ENCODE measurements at regions not wholly inside any gene's neighbourhood (a gene's known extent, or its start where the extent isn't known, plus 50 kb on each side); places are given as distances from the start of the nearest gene placed in this dataset.
A peak's percentile ranks its signal among the peaks of the same experiment; 100 is the strongest.

DNA sequence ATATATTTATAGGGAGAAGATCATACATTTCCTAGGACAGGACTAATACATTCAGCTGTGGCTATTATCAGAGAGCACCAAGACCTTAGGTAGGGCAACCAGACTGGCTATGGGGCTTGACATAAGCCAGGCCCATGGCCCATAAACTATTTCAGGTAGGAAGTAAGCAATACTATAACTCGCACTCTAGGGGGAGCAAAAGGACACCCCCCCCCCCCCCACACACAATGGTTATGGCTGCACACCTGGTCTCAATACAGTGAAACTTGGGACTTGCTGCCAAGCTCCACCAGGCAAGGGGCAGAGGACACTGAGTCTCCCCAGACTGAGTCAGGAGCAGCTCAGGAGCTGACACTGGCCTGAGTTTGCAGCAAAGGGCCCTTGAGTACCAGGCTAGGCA, 348.9 kb upstream of the ASIC2 start:
- DNase-seq (ENCODE audit: low read depth): no peak

- peak; percentile 7 for DNase-seq (ENCODE audit: low read depth)
These were observed 354.9 kb upstream of the ASIC2 start for GRCh38 chr17:33647956-33648355.

DNA sequence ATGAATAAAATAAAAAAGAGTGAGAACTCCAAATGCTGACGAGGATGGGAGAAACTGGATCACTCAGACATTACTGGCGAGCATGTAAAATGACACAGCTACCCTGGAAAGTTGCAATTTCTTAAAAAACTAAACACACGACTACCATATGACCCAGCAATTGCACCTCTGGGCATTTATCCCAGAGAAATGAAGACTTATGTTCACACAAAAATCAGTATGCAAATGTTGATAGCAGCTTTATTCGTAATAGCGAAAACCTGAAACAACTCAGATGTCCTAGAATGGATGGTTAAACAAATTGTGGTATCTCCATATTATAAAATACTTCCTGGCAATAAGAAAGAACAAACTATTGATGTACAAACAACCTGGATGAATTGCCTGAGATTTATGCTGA, 357.2 kb upstream of the ASIC2 start:
- DNase-seq (ENCODE audit: low read depth): no peak

- peak; percentile 0 for DNase-seq (ENCODE audit: low read depth)
These were observed 358.6 kb upstream of the ASIC2 start for GRCh38 chr17:33651686-33652085.

- DNase-seq (ENCODE audit: low read depth): no peak
These were observed 359.8 kb upstream of the ASIC2 start for GRCh38 chr17:33652731-33653398.

- DNase-seq (ENCODE audit: low read depth): no peak
These were observed 360.3 kb upstream of the ASIC2 start for GRCh38 chr17:33653399-33653788.

DNA sequence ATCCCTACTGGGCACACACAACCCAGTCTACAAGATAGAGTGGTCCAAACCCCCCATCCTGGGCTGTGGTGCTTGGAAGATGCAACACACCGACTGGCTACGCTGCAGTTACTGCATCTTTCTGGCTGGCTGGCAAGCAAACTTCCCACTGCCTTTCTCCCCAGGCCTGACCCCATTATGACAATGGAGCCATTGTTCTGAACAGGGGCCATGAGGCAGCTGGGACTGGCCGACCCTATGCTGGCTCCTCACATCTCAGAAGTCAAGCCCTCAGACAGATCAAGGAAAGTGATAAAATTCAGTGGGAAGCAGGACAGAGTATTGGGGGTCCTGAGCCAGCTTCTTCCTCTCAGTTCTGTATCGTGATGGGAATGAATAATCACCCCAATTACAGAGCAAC, 364.1 kb upstream of the ASIC2 start:
- DNase-seq (ENCODE audit: low read depth): no peak

DNA sequence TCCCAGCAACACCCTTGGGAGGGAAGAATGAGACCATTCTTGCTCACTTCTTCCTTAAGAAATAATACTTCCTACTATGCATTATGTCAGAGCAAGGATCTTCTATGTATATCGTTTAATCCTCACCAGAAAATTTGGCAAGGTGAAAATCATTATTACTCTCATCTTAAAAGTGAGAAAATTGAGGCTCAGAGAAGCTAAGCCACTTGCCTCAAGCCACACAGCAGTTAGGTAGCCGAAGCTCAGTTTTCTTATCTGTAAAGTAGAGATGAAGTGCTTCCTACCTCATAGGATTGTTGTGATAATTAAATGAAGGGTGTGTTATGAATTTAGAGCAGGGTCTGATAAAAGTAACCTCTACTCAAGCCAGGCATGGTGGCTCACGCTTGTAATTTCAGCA, 368.9 kb upstream of the ASIC2 start:
- no peak for DNase-seq (ENCODE audit: low read depth)

DNA sequence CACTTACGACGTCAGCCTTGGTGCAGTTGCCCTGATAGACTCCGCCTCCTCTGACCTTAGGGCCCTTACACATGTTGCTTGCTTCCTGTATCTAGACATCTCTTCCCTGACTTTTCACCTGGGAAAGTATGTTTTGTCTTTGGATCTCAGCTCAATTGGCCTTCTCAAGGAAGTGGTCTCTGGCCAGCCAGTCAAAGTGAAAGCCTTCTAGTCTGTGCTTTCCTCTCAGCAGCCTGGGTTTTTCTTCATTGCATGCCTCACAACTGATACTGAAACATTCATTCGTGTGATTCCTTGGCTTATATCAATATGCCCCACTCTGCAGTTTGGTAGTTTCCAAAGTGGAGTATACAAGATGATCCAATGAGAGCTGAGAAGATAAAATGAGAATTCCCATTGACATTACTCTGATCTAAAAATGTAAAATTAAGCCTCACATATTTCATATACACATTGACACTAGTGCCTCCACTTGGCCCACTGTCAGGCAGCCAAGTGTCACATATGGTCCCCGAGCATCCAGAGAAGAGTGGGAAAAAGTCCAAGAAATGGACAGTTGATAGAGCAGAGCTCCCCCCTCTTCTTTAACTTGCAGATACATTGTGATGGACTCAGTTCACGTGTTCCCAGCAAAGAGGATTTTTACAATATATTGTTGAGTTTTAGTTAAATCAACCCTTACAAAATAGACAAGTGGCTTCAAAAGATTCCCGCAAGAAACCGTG, 371.2 kb upstream of the ASIC2 start:
- DNase-seq (ENCODE audit: low read depth): no peak

- DNase-seq (ENCODE audit: low read depth): no peak
These were observed 374.0 kb upstream of the ASIC2 start for GRCh38 chr17:33667052-33667509.

DNA sequence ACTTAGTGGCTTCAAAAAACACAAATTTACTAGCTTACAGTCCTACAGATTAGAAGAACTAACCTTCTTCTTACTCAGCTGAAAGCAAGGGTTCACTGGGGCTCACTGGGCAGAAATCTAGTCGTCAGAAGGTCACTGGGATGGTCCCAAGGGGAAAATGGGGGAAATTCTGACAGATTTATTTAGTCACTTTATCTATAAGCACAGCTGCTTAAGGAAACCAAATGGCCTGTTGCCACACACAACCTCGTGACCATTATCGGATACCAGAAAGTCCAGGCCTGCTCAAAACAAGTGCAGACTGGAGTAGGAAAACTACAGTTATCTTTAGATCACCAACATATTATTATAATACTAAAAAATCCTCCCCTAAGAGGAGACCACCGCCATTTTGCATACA, 374.6 kb upstream of the ASIC2 start:
- DNase-seq (ENCODE audit: low read depth): no peak

- no peak for DNase-seq (ENCODE audit: low read depth)
These were observed 375.4 kb upstream of the ASIC2 start for GRCh38 chr17:33668516-33668915.

GRCh38 chr17:33671491-33671890, 378.4 kb upstream of the ASIC2 start:
- no peak for DNase-seq (ENCODE audit: low read depth)

DNA sequence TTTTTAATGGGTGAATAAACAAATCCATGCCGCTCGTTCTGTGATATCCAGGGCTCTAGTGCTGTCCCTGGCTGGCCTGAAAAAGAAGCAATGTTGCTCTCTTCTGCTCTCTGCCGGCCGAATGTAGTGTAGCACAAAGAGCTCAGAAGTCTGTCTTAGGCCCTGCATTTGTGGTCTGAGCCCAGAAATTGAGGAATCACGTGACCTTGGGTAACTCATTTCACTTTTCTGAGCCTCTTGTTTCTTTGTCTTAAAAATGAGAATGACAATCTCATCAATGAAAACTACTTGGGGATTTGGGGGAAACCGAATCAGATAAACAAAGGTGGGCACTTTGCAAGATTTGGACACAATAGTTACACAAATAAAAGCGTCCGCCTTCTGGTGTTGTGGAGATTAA, 381.6 kb upstream of the ASIC2 start:
- DNase-seq (ENCODE audit: low read depth): peak; percentile 45

DNA sequence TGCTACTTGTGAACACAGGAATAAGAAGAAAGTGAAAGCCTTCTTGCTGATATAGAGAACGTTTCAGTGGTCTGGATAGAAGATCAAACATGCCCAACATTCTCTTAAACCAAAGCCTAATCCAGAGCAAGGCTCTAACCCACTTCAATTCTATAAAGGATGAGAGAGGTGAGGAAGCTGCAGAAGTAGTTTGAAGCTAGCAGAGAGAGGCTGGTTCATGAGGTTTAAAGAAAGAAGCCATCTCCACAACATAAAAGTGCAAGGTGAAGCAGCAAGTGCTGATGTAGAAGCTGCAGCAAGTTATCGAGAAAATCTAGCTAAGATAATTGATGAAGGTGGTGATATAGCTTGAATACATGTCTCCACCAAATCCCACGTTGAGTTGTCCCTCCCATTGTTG, 383.3 kb upstream of the ASIC2 start:
- no peak for DNase-seq (ENCODE audit: low read depth)

GRCh38 chr17:33679595-33679994, 386.5 kb upstream of the ASIC2 start:
- DNase-seq (ENCODE audit: low read depth): no peak

DNA sequence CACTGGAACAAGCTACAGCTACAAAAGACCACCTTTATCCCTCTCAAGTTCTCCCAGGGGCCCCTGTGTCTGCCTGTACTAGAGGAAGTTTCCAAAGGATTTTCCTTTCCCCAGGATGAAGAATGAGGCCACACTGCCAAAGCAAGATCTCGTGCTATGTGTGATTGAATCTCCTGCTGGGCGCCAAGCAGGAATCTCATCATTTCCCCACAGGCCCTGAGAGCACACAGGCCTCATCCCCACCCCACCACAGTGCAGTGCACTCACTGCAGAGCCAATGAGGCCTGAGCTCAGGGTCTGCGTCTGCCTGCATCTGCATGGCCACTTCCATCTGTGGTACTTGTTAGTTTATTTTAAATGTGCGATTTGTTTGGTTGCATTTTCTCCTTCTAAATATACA, 387.4 kb upstream of the ASIC2 start:
- DNase-seq (ENCODE audit: low read depth): no peak

- no peak for DNase-seq (ENCODE audit: low read depth)
These were observed 389.5 kb upstream of the ASIC2 start for GRCh38 chr17:33682599-33682998.

GRCh38 chr17:33684735-33685134, 391.6 kb upstream of the ASIC2 start:
- DNase-seq (ENCODE audit: low read depth): no peak

GRCh38 chr17:33686171-33686570, 393.1 kb upstream of the ASIC2 start:
- DNase-seq (ENCODE audit: low read depth): no peak

DNA sequence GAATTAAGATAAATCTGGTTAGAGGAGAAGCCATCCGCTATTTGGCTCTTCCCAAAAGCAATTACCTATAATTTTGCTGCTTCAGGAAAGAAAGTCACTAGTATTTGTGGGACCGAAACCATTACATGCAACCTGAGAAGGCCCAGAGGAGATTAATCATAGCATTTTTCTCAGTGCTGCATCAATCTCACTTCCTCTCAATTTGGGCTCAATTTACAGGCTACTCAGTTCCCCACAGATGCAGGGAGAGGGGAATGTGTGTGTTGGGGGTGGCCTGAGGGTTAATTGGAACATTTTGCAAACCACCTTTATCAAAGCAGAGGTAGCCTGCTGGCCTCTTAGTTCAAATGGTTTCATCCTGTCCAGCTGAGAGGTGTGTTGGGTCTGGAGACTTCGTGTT, 394.7 kb upstream of the ASIC2 start:
- DNase-seq (ENCODE audit: low read depth): no peak

GRCh38 chr17:33688771-33689170, 395.7 kb upstream of the ASIC2 start:
- DNase-seq (ENCODE audit: low read depth): no peak

DNA sequence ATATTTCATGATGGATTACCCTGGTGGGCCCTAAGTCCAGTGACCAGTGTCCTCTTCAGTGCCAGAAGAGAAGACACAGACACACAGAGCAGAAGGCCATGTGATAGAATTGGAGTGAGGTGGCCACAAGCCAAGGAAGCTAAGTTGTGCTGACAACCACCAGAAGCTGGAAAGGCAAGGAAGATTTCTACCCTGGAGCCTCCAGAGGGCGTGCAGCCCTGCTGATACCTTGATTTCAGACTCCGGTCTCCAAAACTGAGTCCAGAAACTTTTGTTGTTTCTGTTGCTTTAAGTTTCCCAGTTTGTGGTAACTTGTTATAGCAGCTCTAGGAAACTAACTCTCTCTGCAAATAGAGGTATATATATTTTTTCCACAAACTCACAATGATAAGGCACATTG, 396.6 kb upstream of the ASIC2 start:
- no peak for DNase-seq (ENCODE audit: low read depth)

GRCh38 chr17:33695431-33695830, 402.3 kb upstream of the ASIC2 start:
- DNase-seq (ENCODE audit: low read depth): no peak
